ENCODE measurements at regions not wholly inside any gene's neighbourhood (a gene's known extent, or its start where the extent isn't known, plus 50 kb on each side); places are given as distances from the start of the nearest gene placed in this dataset.

DNA sequence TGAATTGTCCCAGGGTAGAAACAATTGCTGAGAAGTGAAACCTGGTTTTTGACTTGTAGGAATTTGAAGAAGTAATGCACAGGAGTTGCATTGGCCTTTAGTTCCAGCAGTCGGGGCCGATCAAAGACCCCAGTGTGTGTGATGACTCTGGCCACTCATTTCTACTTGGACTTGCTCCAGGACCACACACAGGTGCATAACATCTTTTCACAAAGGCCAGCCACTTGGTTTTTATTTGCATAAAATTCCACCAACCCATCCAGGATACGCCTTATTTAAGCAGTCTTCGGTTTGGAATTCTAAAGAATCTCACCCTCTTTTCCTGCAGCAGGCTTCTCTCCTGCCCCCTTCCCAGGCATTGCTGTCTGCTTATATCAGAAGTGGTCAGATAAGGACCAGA lies 162.0 kb upstream of the HABP2 start:
- no peaks in the 10 kb centered on the region for H3K9me3 ChIP-seq (ENCODE audit: control insufficient read depth in 1 of 2, low read length in 2 of 2)
- no peak overlapping the region for H3K4me3 ChIP-seq (ENCODE audit: low read depth in 1 of 2, low read length in 2 of 2)
- no peaks in the 10 kb centered on the region for H3K36me3 ChIP-seq (ENCODE audit: control insufficient read depth in 1 of 2, insufficient read depth in 2 of 2, low read length in 2 of 2)
- H3K27ac ChIP-seq (ENCODE audit: low read length) = no peak overlapping the region
- no peaks in the 10 kb centered on the region for H3K4me1 ChIP-seq (ENCODE audit: control insufficient read depth in 1 of 2, insufficient read depth in 2 of 2, low read length in 2 of 2)
- H3K27me3 ChIP-seq (ENCODE audit: low read depth, low read length) = no peaks in the 10 kb centered on the region

GRCh38 chr10:113397047-113397446 lies 155.8 kb upstream of the HABP2 start:
- no peaks in the 10 kb centered on the region for H3K27me3 ChIP-seq (ENCODE audit: low read depth, low read length)
- H3K9me3 ChIP-seq (ENCODE audit: control insufficient read depth in 1 of 2, low read length in 2 of 2) = no peaks in the 10 kb centered on the region
- no peak overlapping the region for H3K27ac ChIP-seq (ENCODE audit: low read length)
- no peaks in the 10 kb centered on the region for H3K4me1 ChIP-seq (ENCODE audit: control insufficient read depth in 1 of 2, insufficient read depth in 2 of 2, low read length in 2 of 2)
- H3K36me3 ChIP-seq (ENCODE audit: control insufficient read depth in 1 of 2, insufficient read depth in 2 of 2, low read length in 2 of 2) = no peaks in the 10 kb centered on the region
- H3K4me3 ChIP-seq (ENCODE audit: low read depth in 1 of 2, low read length in 2 of 2) = no peak overlapping the region

- H3K27me3 ChIP-seq (ENCODE audit: low read depth, low read length) = no peaks in the 10 kb centered on the region
- H3K27ac ChIP-seq (ENCODE audit: low read length) = no peak overlapping the region
- H3K9me3 ChIP-seq (ENCODE audit: control insufficient read depth in 1 of 2, low read length in 2 of 2) = no peaks in the 10 kb centered on the region
- H3K36me3 ChIP-seq (ENCODE audit: control insufficient read depth in 1 of 2, insufficient read depth in 2 of 2, low read length in 2 of 2) = no peaks in the 10 kb centered on the region
- H3K4me1 ChIP-seq (ENCODE audit: control insufficient read depth in 1 of 2, insufficient read depth in 2 of 2, low read length in 2 of 2) = no peaks in the 10 kb centered on the region
- H3K4me3 ChIP-seq (ENCODE audit: low read depth in 1 of 2, low read length in 2 of 2) = no peak overlapping the region
Observed at GRCh38 chr10:113399065-113399464, 153.8 kb upstream of the HABP2 start.

GRCh38 chr10:113402602-113403001 lies 150.3 kb upstream of the HABP2 start:
- H3K9me3 ChIP-seq (ENCODE audit: control insufficient read depth in 1 of 2, low read length in 2 of 2) = no peaks in the 10 kb centered on the region
- no peaks in the 10 kb centered on the region for H3K27me3 ChIP-seq (ENCODE audit: low read depth, low read length)
- H3K4me1 ChIP-seq (ENCODE audit: control insufficient read depth in 1 of 2, insufficient read depth in 2 of 2, low read length in 2 of 2) = no peaks in the 10 kb centered on the region
- H3K36me3 ChIP-seq (ENCODE audit: control insufficient read depth in 1 of 2, insufficient read depth in 2 of 2, low read length in 2 of 2) = no peaks in the 10 kb centered on the region
- no peak overlapping the region for H3K4me3 ChIP-seq (ENCODE audit: low read depth in 1 of 2, low read length in 2 of 2)
- H3K27ac ChIP-seq (ENCODE audit: low read length) = no peak overlapping the region

DNA sequence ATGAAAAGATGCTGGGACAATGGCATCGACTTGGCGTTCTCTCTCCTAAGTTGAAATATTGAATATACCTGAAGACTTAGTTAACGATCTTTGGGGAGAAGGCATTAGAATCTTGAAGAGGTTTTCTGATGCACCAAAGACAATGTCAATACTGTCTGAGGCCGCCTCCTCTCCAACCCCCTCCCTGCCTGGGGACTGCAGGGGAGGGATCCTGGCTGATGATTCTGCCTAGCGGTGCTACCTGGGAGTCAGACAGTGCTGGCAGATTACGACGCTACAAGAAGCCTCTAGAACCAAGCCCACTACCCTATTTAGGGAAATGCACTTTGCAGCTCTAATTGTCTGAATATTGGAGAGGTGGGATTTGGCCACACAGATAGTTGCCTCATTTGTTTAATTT lies 145.6 kb upstream of the HABP2 start:
- Histone ChIP-seq H3K27ac (ENCODE audit: low read length) (no peak overlapping the region), H3K9me3 (ENCODE audit: control insufficient read depth in 1 of 2, low read length in 2 of 2) (no peaks in the 10 kb centered on the region), H3K27me3 (ENCODE audit: low read depth, low read length) (no peaks in the 10 kb centered on the region), H3K36me3 (ENCODE audit: control insufficient read depth in 1 of 2, insufficient read depth in 2 of 2, low read length in 2 of 2) (no peaks in the 10 kb centered on the region), H3K4me1 (ENCODE audit: control insufficient read depth in 1 of 2, insufficient read depth in 2 of 2, low read length in 2 of 2) (no peaks in the 10 kb centered on the region), H3K4me3 (ENCODE audit: low read depth in 1 of 2, low read length in 2 of 2) (no peak overlapping the region)

DNA sequence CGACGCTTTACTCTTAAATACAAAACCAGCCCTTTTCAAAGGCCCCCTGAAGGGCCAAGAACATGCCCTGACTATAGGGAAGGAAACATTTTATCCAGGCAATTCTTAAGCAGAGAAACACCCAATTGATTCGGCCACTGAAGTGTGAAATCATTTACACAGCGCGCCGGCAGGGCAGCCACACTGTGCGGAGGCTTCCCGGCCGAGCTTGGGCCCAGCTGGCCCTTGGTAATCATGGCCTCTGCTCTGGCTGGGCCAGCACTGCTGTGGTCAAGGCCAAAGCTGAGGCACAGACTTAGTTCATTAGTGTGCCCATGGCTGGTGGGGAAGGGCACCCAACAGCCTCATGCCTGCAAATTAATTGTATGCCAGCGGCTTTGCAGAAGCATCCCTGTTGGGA lies 143.7 kb upstream of the HABP2 start:
- no peak overlapping the region for H3K4me3 ChIP-seq (ENCODE audit: low read depth in 1 of 2, low read length in 2 of 2)
- no peaks in the 10 kb centered on the region for H3K9me3 ChIP-seq (ENCODE audit: control insufficient read depth in 1 of 2, low read length in 2 of 2)
- no peaks in the 10 kb centered on the region for H3K27me3 ChIP-seq (ENCODE audit: low read depth, low read length)
- no peaks in the 10 kb centered on the region for H3K36me3 ChIP-seq (ENCODE audit: control insufficient read depth in 1 of 2, insufficient read depth in 2 of 2, low read length in 2 of 2)
- no peaks in the 10 kb centered on the region for H3K4me1 ChIP-seq (ENCODE audit: control insufficient read depth in 1 of 2, insufficient read depth in 2 of 2, low read length in 2 of 2)
- no peak overlapping the region for H3K27ac ChIP-seq (ENCODE audit: low read length)

DNA sequence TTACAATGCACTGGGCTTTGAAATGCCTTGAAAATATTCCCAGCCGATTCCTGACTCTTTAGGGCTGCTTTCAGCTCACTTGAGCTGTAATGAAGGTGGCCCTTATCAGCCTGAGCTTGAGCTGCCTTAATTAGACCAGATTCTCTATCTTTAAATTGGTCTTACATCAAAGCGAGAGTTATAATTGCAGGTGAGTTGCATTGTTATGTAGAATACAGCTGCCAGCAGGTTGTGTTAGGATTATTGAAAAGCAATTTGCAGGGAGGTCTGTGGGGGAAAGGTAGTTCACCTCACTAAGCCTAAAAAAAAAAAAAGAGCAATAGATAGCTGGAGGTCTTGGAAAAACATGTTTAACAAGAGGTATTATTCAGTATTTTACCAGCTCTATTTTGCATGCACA lies 142.2 kb upstream of the HABP2 start:
- H3K27me3 ChIP-seq (ENCODE audit: low read depth, low read length) = no peaks in the 10 kb centered on the region
- H3K4me3 ChIP-seq (ENCODE audit: low read depth in 1 of 2, low read length in 2 of 2) = no peak overlapping the region
- H3K27ac ChIP-seq (ENCODE audit: low read length) = no peak overlapping the region
- no peaks in the 10 kb centered on the region for H3K36me3 ChIP-seq (ENCODE audit: control insufficient read depth in 1 of 2, insufficient read depth in 2 of 2, low read length in 2 of 2)
- H3K9me3 ChIP-seq (ENCODE audit: control insufficient read depth in 1 of 2, low read length in 2 of 2) = no peaks in the 10 kb centered on the region
- H3K4me1 ChIP-seq (ENCODE audit: control insufficient read depth in 1 of 2, insufficient read depth in 2 of 2, low read length in 2 of 2) = no peaks in the 10 kb centered on the region

- Histone ChIP-seq H3K4me3 (ENCODE audit: low read depth in 1 of 2, low read length in 2 of 2) (no peak overlapping the region), H3K36me3 (ENCODE audit: control insufficient read depth in 1 of 2, insufficient read depth in 2 of 2, low read length in 2 of 2) (no peaks in the 10 kb centered on the region), H3K4me1 (ENCODE audit: control insufficient read depth in 1 of 2, insufficient read depth in 2 of 2, low read length in 2 of 2) (no peaks in the 10 kb centered on the region), H3K9me3 (ENCODE audit: control insufficient read depth in 1 of 2, low read length in 2 of 2) (no peaks in the 10 kb centered on the region), H3K27me3 (ENCODE audit: low read depth, low read length) (no peaks in the 10 kb centered on the region), H3K27ac (ENCODE audit: low read length) (no peak overlapping the region)
Observed at GRCh38 chr10:113411456-113411855, 141.4 kb upstream of the HABP2 start.

DNA sequence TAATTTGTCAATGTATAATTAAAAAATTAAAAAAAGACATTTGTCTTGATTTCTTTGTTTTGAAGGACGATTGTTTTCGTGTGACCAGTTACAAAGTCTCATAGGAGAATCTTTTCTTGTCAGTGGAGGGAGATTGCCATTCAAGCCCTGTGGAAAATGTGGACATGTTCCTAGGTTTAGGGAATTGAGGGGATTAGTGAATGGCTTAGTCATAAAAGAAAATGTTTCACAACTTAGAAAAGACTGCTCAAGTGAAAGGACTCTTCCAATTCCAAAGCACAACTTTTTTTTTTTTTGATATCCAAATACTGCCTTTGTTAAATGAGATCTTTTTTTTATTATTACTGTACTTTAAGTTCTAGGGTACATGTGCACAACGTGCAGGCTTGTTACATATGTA lies 140.7 kb upstream of the HABP2 start:
- Histone ChIP-seq H3K27ac (ENCODE audit: low read length) (no peak overlapping the region), H3K27me3 (ENCODE audit: low read depth, low read length) (no peaks in the 10 kb centered on the region), H3K4me1 (ENCODE audit: control insufficient read depth in 1 of 2, insufficient read depth in 2 of 2, low read length in 2 of 2) (no peaks in the 10 kb centered on the region), H3K36me3 (ENCODE audit: control insufficient read depth in 1 of 2, insufficient read depth in 2 of 2, low read length in 2 of 2) (no peaks in the 10 kb centered on the region), H3K4me3 (ENCODE audit: low read depth in 1 of 2, low read length in 2 of 2) (no peak overlapping the region), H3K9me3 (ENCODE audit: control insufficient read depth in 1 of 2, low read length in 2 of 2) (no peaks in the 10 kb centered on the region)

- Histone ChIP-seq H3K36me3 (ENCODE audit: control insufficient read depth in 1 of 2, insufficient read depth in 2 of 2, low read length in 2 of 2) (no peaks in the 10 kb centered on the region), H3K9me3 (ENCODE audit: control insufficient read depth in 1 of 2, low read length in 2 of 2) (peaks cover 4 to 6% of the 10 kb centered on the region in 2 donors), H3K27me3 (ENCODE audit: low read depth, low read length) (no peaks in the 10 kb centered on the region), H3K4me1 (ENCODE audit: control insufficient read depth in 1 of 2, insufficient read depth in 2 of 2, low read length in 2 of 2) (no peaks in the 10 kb centered on the region), H3K4me3 (ENCODE audit: low read depth in 1 of 2, low read length in 2 of 2) (no peak overlapping the region), H3K27ac (ENCODE audit: low read length) (no peak overlapping the region)
Observed at GRCh38 chr10:113414543-113414942, 138.3 kb upstream of the HABP2 start.

GRCh38 chr10:113415246-113415645 lies 137.6 kb upstream of the HABP2 start:
- Histone ChIP-seq H3K9me3 (ENCODE audit: control insufficient read depth in 1 of 2, low read length in 2 of 2) (peaks cover 6 to 11% of the 10 kb centered on the region in 2 donors), H3K4me3 (ENCODE audit: low read depth in 1 of 2, low read length in 2 of 2) (no peak overlapping the region), H3K4me1 (ENCODE audit: control insufficient read depth in 1 of 2, insufficient read depth in 2 of 2, low read length in 2 of 2) (no peaks in the 10 kb centered on the region), H3K27ac (ENCODE audit: low read length) (no peak overlapping the region), H3K27me3 (ENCODE audit: low read depth, low read length) (no peaks in the 10 kb centered on the region), H3K36me3 (ENCODE audit: control insufficient read depth in 1 of 2, insufficient read depth in 2 of 2, low read length in 2 of 2) (no peaks in the 10 kb centered on the region)

GRCh38 chr10:113420057-113420732 lies 132.7 kb upstream of the HABP2 start:
- Histone ChIP-seq H3K4me3 (ENCODE audit: low read depth in 1 of 2, low read length in 2 of 2) (no peak overlapping the region), H3K27ac (ENCODE audit: low read length) (no peak overlapping the region), H3K4me1 (ENCODE audit: control insufficient read depth in 1 of 2, insufficient read depth in 2 of 2, low read length in 2 of 2) (peaks cover 0 to 1% of the 10 kb centered on the region in 2 donors)

More at GRCh38 chr10:113420057-113420732, 132.7 kb upstream of the HABP2 start:
- H3K9me3 ChIP-seq (ENCODE audit: control insufficient read depth in 1 of 2, low read length in 2 of 2) = peaks cover 13 to 14% of the 10 kb centered on the region in 2 donors
- no peaks in the 10 kb centered on the region for H3K27me3 ChIP-seq (ENCODE audit: low read depth, low read length)
- H3K36me3 ChIP-seq (ENCODE audit: control insufficient read depth in 1 of 2, insufficient read depth in 2 of 2, low read length in 2 of 2) = no peaks in the 10 kb centered on the region
